ENCODE measurements at regions not wholly inside any gene's neighbourhood (a gene's known extent, or its start where the extent isn't known, plus 50 kb on each side); places are given as distances from the start of the nearest gene placed in this dataset.

GRCh38 chr6:139752086-139752485 is 377.6 kb upstream of the CITED2 start:
- H3K36me3 ChIP-seq (ENCODE audit: control insufficient read depth, insufficient read depth, low read length), result no peaks in the 10 kb centered on the region
- no peaks in the 10 kb centered on the region for H4K20me1 ChIP-seq (replicated peaks; ENCODE audit: control insufficient read depth, insufficient read depth, low read length)
- H3K4me3 ChIP-seq, result no peak overlapping the region
- FAIRE-seq (no peak), DNase-seq (ENCODE audit: extremely low read depth in 1 of 4, low spot score in 3 of 4) (no peak), ATAC-seq (no peak)
- no peaks in the 10 kb centered on the region for H3K9me3 ChIP-seq (replicated peaks; ENCODE audit: control insufficient read depth, insufficient read depth, low read depth, low read length)
- peaks cover 0 to 11% of the 10 kb centered on the region in 2 experiments; a peak in 2 of 5 replicates for H3K4me1 ChIP-seq (replicated peaks in 1 of 2; ENCODE audit: control insufficient read depth in 2 of 2, insufficient read depth in 2 of 2, low read length in 2 of 2)
- no peaks in the 10 kb centered on the region for H3K79me2 ChIP-seq (ENCODE audit: control insufficient read depth, insufficient read depth, low read length)
- H2AFZ ChIP-seq (ENCODE audit: low read depth, low read length), result no peak overlapping the region
- in situ Hi-C loops (cut with MboI) (no loop called here), intact Hi-C loops (cut with micrococcal nuclease) (no loop called here)
- ChIA-PET POLR2A (interaction anchor here (0.6 kb wide), 1 partner anchor 497 kb away, joined by 3 read pairs; no protein-coding TSS in a partner anchor), CTCF (ENCODE audit: low intra/inter-chr PET ratio) (no interaction called here)
- no peaks in the 10 kb centered on the region for H3K9me1 ChIP-seq (ENCODE audit: control insufficient read depth, insufficient read depth, low read length)
- TF ChIP-seq SMAD3 (CRISPR knock-in tag; conservative IDR thresholded peaks at IDR 0.05), result no peak
- TF ChIP-seq HNRNPUL1 (IDR thresholded peaks at IDR 0.05; ENCODE audit: low read length), result no peak
- TF ChIP-seq ARID3B (CRISPR knock-in tag; IDR thresholded peaks at IDR 0.05; ENCODE audit: borderline replicate concordance), result no peak
- peak; percentile 41 for TF ChIP-seq MEIS2 (IDR thresholded peaks at IDR 0.05; ENCODE audit: partially characterized antibody)
- TF ChIP-seq TAF1 (IDR thresholded peaks at IDR 0.05; ENCODE audit: control insufficient read depth, extremely low read depth, insufficient read depth, low read length, severe bottlenecking), result no peak
- TF ChIP-seq LEF1 (IDR thresholded peaks at IDR 0.05), result no peak
- H3K27ac ChIP-seq (ENCODE audit: extremely low read depth, low read depth, low read length), result no peak overlapping the region
- no TSS peak for BruUV-seq (replicated peaks)
- H3K9ac ChIP-seq (ENCODE audit: insufficient read depth in 1 of 2, low read depth in 2 of 2, low read length in 2 of 2), result no peak overlapping the region
- H3K4me2 ChIP-seq (ENCODE audit: insufficient read depth, low read length), result no peak overlapping the region
- no peaks in the 10 kb centered on the region for H3K27me3 ChIP-seq (ENCODE audit: control insufficient read depth in 2 of 2, insufficient read depth in 2 of 2, low read length in 2 of 2)
- WGBS (ENCODE audit: insufficient coverage, low coverage, missing lambda C conversion rate), result 49% methylated on average over 2 of the region's 2 CpGs

Measured in K562 (cell line).